Tibial artery (tissue), 4 donors: ENCODE measurements at regions not wholly inside any gene's neighbourhood (a gene's known extent, or its start where the extent isn't known, plus 50 kb on each side); places are given as distances from the start of the nearest gene placed in this dataset.

Source experiments
- DNase-seq, 2 donors: peaks; one replicate each; pipeline ENCODE4 v3.0.0-alpha.2; 2019
- H3K27ac ChIP-seq, 2 donors: fragments of 200-600 bp; sonication (generic) in 1 of 2; 1 replicate in 1 of 2; 2 replicates in 1 of 2; pipeline ENCODE4 v1.5.1; 2018 to 2019; ENCODE audit warnings: mild to moderate bottlenecking in 1 of 2
- H3K27me3 ChIP-seq, 2 donors: fragments of 200-600 bp; sonication (generic) in 1 of 2; one replicate each; pipeline versions ENCODE4 v1.5.1 to v1.6.0; 2016 to 2019
- H3K36me3 ChIP-seq, 3 donors: fragments of 200-600 bp; sonication (generic) in 2 of 3; one replicate each; pipeline ENCODE4 v1.5.1; 2016 to 2019; ENCODE audit warnings: mild to moderate bottlenecking in 2 of 3
- H3K4me1 ChIP-seq, 4 donors: fragments of 200-600 bp; sonication (generic) in 2 of 4; 1 replicate in 3 of 4; 2 replicates in 1 of 4; pipeline ENCODE4 v1.5.1; 2016 to 2019
- H3K4me3 ChIP-seq, 2 donors: fragments of 200-600 bp; sonication (generic) in 1 of 2; 1 replicate in 1 of 2; 2 replicates in 1 of 2; pipeline ENCODE4 v1.5.1; 2018 to 2019; ENCODE audit warnings: mild to moderate bottlenecking in 2 of 2
- H3K9me3 ChIP-seq, 3 donors: fragments of 200-600 bp; sonication (generic) in 1 of 3; one replicate each; pipeline ENCODE4 v1.5.1; 2016 to 2019
- CTCF ChIP-seq, 2 experiments: fragments of 200-600 bp in 1 of 2; fragments of 450-650 bp in 1 of 2; IDR thresholded peaks; one replicate each; pipeline ENCODE4 v1.5.1; 2017 to 2019; ENCODE audit warnings: antibody characterized with exemption in 2 of 2, mild to moderate bottlenecking in 1 of 2, moderate library complexity in 1 of 2
- intact Hi-C: fragments of 100-400 bp; cut with DNase I; formaldehyde crosslinking; loops from one replicate; pipeline ENCODE4 v1.15.0; 2023; ENCODE audit warnings: low total_unique reads

- no peak for DNase-seq
- TF ChIP-seq CTCF (IDR thresholded peaks at IDR 0.05), result no peak
- Histone ChIP-seq H3K9me3 (no peaks in the 10 kb centered on the region), H3K36me3 (no peaks in the 10 kb centered on the region), H3K4me3 (no peak overlapping the region), H3K4me1 (no peaks in the 10 kb centered on the region), H3K27me3 (no peaks in the 10 kb centered on the region), H3K27ac (no peak overlapping the region)
- intact Hi-C loops, result no loop called here
Measured at GRCh38 chr20:12061466-12061865, 143.8 kb downstream of the BTBD3 start.

- Histone ChIP-seq H3K27ac (no peak overlapping the region), H3K27me3 (no peaks in the 10 kb centered on the region), H3K4me3 (no peak overlapping the region), H3K36me3 (no peaks in the 10 kb centered on the region), H3K4me1 (peaks cover 0 to 2% (median 0%) of the 10 kb centered on the region in 4 donors), H3K9me3 (no peaks in the 10 kb centered on the region)
- intact Hi-C loops, result no loop called here
- TF ChIP-seq CTCF (IDR thresholded peaks at IDR 0.05), result no peak
- DNase-seq, result no peak
Measured at GRCh38 chr20:12063106-12063684, 145.5 kb downstream of the BTBD3 start.

- H3K4me1 ChIP-seq, result peaks cover 0 to 3% (median 0%) of the 10 kb centered on the region in 4 donors
- no peak for DNase-seq
- no peaks in the 10 kb centered on the region for H3K36me3 ChIP-seq
- H3K9me3 ChIP-seq, result no peaks in the 10 kb centered on the region
- no peak overlapping the region for H3K27ac ChIP-seq
- no peaks in the 10 kb centered on the region for H3K27me3 ChIP-seq
- intact Hi-C loops, result no loop called here
- no peak for TF ChIP-seq CTCF (IDR thresholded peaks at IDR 0.05)
- no peak overlapping the region for H3K4me3 ChIP-seq
Measured at GRCh38 chr20:12064540-12064939, 146.8 kb downstream of the BTBD3 start.

GRCh38 chr20:12067686-12068085 is 150.0 kb downstream of the BTBD3 start:
- H3K27me3 ChIP-seq, result no peaks in the 10 kb centered on the region
- H3K36me3 ChIP-seq, result no peaks in the 10 kb centered on the region
- intact Hi-C loops, result no loop called here
- peaks cover 0 to 3% (median 0%) of the 10 kb centered on the region in 4 donors for H3K4me1 ChIP-seq
- H3K9me3 ChIP-seq, result no peaks in the 10 kb centered on the region
- no peak overlapping the region for H3K27ac ChIP-seq
- no peak for DNase-seq
- TF ChIP-seq CTCF (IDR thresholded peaks at IDR 0.05), result no peak
- no peak overlapping the region for H3K4me3 ChIP-seq

- no peaks in the 10 kb centered on the region for H3K27me3 ChIP-seq
- H3K4me1 ChIP-seq, result peaks cover 0 to 3% (median 0%) of the 10 kb centered on the region in 4 donors
- intact Hi-C loops, result no loop called here
- no peaks in the 10 kb centered on the region for H3K9me3 ChIP-seq
- no peak for DNase-seq
- no peak overlapping the region for H3K27ac ChIP-seq
- no peaks in the 10 kb centered on the region for H3K36me3 ChIP-seq
- no peak overlapping the region for H3K4me3 ChIP-seq
- TF ChIP-seq CTCF (IDR thresholded peaks at IDR 0.05), result no peak
Measured at GRCh38 chr20:12068121-12068520, 150.4 kb downstream of the BTBD3 start.

- Histone ChIP-seq H3K27ac (no peak overlapping the region), H3K4me1 (peaks cover 0 to 3% (median 0%) of the 10 kb centered on the region in 4 donors), H3K4me3 (no peak overlapping the region), H3K9me3 (no peaks in the 10 kb centered on the region), H3K36me3 (no peaks in the 10 kb centered on the region), H3K27me3 (no peaks in the 10 kb centered on the region)
- no peak for DNase-seq
- no peak for TF ChIP-seq CTCF (IDR thresholded peaks at IDR 0.05)
- intact Hi-C loops, result no loop called here
Measured at GRCh38 chr20:12069181-12069580, 151.5 kb downstream of the BTBD3 start.
